ENCODE measurements at regions not wholly inside any gene's neighbourhood (a gene's known extent, or its start where the extent isn't known, plus 50 kb on each side); places are given as distances from the start of the nearest gene placed in this dataset.

DNA sequence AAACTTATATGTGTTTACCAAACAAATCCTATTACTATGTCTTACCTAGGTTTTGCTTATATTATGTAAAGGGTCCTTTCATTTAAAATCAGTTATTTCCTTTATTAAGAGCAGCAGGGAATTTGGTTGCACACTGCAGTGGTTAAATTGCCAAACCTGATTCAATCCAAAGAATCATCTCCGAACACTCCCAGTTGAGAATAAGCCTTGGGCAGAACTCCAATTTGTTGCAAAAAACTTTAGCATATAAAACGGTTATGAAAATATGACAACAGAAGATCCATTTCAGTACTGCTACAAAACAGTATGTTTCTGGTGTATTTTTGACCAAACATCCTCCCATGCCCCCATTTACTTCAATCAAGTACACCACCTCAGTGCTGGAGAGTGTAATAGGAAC, 587.0 kb upstream of the GRAMD2B start:
- RAD21 ChIA-PET (ENCODE audit: unreplicated experiment), result no interaction called here
- no TSS peak for BruUV-seq (replicated peaks)
- Histone ChIP-seq H3K79me2 (ENCODE audit: control insufficient read depth, insufficient read depth, low read length) (no peaks in the 10 kb centered on the region), H3K27me3 (replicated peaks in 1 of 2; ENCODE audit: control insufficient read depth in 2 of 2, insufficient read depth in 2 of 2, low read length in 1 of 2) (no peaks in the 10 kb centered on the region), H3K9ac (ENCODE audit: control insufficient read depth, insufficient read depth, low read length) (no peak overlapping the region), H3K4me1 (ENCODE audit: control insufficient read depth, insufficient read depth, low read length) (no peaks in the 10 kb centered on the region), H4K20me1 (ENCODE audit: control insufficient read depth, insufficient read depth) (no peaks in the 10 kb centered on the region), H3K4me2 (ENCODE audit: control insufficient read depth, insufficient read depth) (no peak overlapping the region), H3K36me3 (ENCODE audit: control insufficient read depth in 2 of 2, insufficient read depth in 2 of 2, low read length in 1 of 2) (no peaks in the 10 kb centered on the region), H3K27ac (ENCODE audit: control insufficient read depth, insufficient read depth) (no peak overlapping the region), H2AFZ (ENCODE audit: control insufficient read depth, low read depth, low read length) (no peak overlapping the region), H3K9me3 (replicated peaks; ENCODE audit: control insufficient read depth, insufficient read depth, low read length) (no peaks in the 10 kb centered on the region), H3K4me3 (no peak overlapping the region)
- no peak for FAIRE-seq
- CTCF ChIA-PET, result interaction anchor here (1.5 kb wide), 1 partner anchor 11 kb away, joined by 4 read pairs; no protein-coding TSS in a partner anchor
- SMC1A ChIA-PET (ENCODE audit: uncharacterized antibody, unreplicated experiment), result interaction anchor here (1.2 kb wide), 1 partner anchor 12 kb away, joined by 3 read pairs; no protein-coding TSS in a partner anchor
- no peak for DNase-seq (ENCODE audit: low read depth, low spot score)
- ATAC-seq, result no peak
- intact Hi-C loops (cut with micrococcal nuclease; ENCODE audit: unreplicated experiment) (no loop called here), in situ Hi-C loops (cut with MboI) (no loop called here)
- TF ChIP-seq HCFC1 (IDR thresholded peaks at IDR 0.05; ENCODE audit: low read length), result no peak
- no peak for TF ChIP-seq JUND (IDR thresholded peaks at IDR 0.05; ENCODE audit: low read depth, low read length)
- no peak for TF ChIP-seq NR2F1 (conservative IDR thresholded peaks at IDR 0.05)
- no peak for TF ChIP-seq IKZF2 (IDR thresholded peaks at IDR 0.05)
- TF ChIP-seq CTCF (IDR thresholded peaks at IDR 0.05 in 2 of 3, conservative IDR thresholded peaks at IDR 0.05 in 1 of 3; ENCODE audit: control insufficient read depth in 2 of 3, extremely low read depth in 1 of 3, insufficient read depth in 1 of 3, low read depth in 3 of 3, low read length in 3 of 3), result no peak
- TF ChIP-seq CHD2 (IDR thresholded peaks at IDR 0.05; ENCODE audit: borderline replicate concordance, low read depth, low read length), result no peak
- TF ChIP-seq RAD21 (IDR thresholded peaks at IDR 0.05; ENCODE audit: insufficient read depth, low read depth, low read length), result no peak
- 0% methylated on average over 2 of the region's 2 CpGs for WGBS (ENCODE audit: insufficient coverage, insufficient replicate concordance, low lambda C conversion rate, missing lambda C conversion rate)
- POLR2A ChIA-PET, result no interaction called here

Measured in GM12878 (cell line).